ENCODE measurements at regions not wholly inside any gene's neighbourhood (a gene's known extent, or its start where the extent isn't known, plus 50 kb on each side); places are given as distances from the start of the nearest gene placed in this dataset.

GRCh38 chr10:83886871-83887270, 252.4 kb upstream of the GHITM start:
- DNase-seq (ENCODE audit: low read depth), result no peak
- Histone ChIP-seq H3K4me3 (ENCODE audit: low read depth, low read length) (no peak overlapping the region), H3K27me3 (ENCODE audit: control insufficient read depth, insufficient read depth, low read length) (no peaks in the 10 kb centered on the region), H3K36me3 (ENCODE audit: control insufficient read depth, insufficient read depth, low read length) (no peaks in the 10 kb centered on the region)
- no peak for TF ChIP-seq CTCF (IDR thresholded peaks at IDR 0.05; ENCODE audit: insufficient read depth, low read length, poor library complexity, severe bottlenecking)

GRCh38 chr10:83892737-83893136, 246.6 kb upstream of the GHITM start:
- Histone ChIP-seq H3K27me3 (ENCODE audit: control insufficient read depth, insufficient read depth, low read length) (no peaks in the 10 kb centered on the region), H3K4me3 (ENCODE audit: low read depth, low read length) (no peak overlapping the region), H3K36me3 (ENCODE audit: control insufficient read depth, insufficient read depth, low read length) (no peaks in the 10 kb centered on the region)
- no peak for TF ChIP-seq CTCF (IDR thresholded peaks at IDR 0.05; ENCODE audit: insufficient read depth, low read length, poor library complexity, severe bottlenecking)
- DNase-seq (ENCODE audit: low read depth), result no peak

- H3K4me3 ChIP-seq (ENCODE audit: low read depth, low read length), result no peak overlapping the region
- no peak for DNase-seq (ENCODE audit: low read depth)
- no peaks in the 10 kb centered on the region for H3K27me3 ChIP-seq (ENCODE audit: control insufficient read depth, insufficient read depth, low read length)
- TF ChIP-seq CTCF (IDR thresholded peaks at IDR 0.05; ENCODE audit: insufficient read depth, low read length, poor library complexity, severe bottlenecking), result no peak
- H3K36me3 ChIP-seq (ENCODE audit: control insufficient read depth, insufficient read depth, low read length), result no peaks in the 10 kb centered on the region
Observed at GRCh38 chr10:83896219-83896618, 243.1 kb upstream of the GHITM start.

GRCh38 chr10:83897626-83898025, 241.7 kb upstream of the GHITM start:
- Histone ChIP-seq H3K27me3 (ENCODE audit: control insufficient read depth, insufficient read depth, low read length) (no peaks in the 10 kb centered on the region), H3K36me3 (ENCODE audit: control insufficient read depth, insufficient read depth, low read length) (no peaks in the 10 kb centered on the region), H3K4me3 (ENCODE audit: low read depth, low read length) (no peak overlapping the region)
- no peak for TF ChIP-seq CTCF (IDR thresholded peaks at IDR 0.05; ENCODE audit: insufficient read depth, low read length, poor library complexity, severe bottlenecking)
- DNase-seq (ENCODE audit: low read depth), result no peak

- DNase-seq (ENCODE audit: low read depth), result no peak
- Histone ChIP-seq H3K36me3 (ENCODE audit: control insufficient read depth, insufficient read depth, low read length) (no peaks in the 10 kb centered on the region), H3K4me3 (ENCODE audit: low read depth, low read length) (no peak overlapping the region), H3K27me3 (ENCODE audit: control insufficient read depth, insufficient read depth, low read length) (no peaks in the 10 kb centered on the region)
- TF ChIP-seq CTCF (IDR thresholded peaks at IDR 0.05; ENCODE audit: insufficient read depth, low read length, poor library complexity, severe bottlenecking), result no peak
Observed at GRCh38 chr10:83908506-83908905, 230.8 kb upstream of the GHITM start.

GRCh38 chr10:83909001-83909400, 230.3 kb upstream of the GHITM start:
- DNase-seq (ENCODE audit: low read depth), result no peak
- no peak for TF ChIP-seq CTCF (IDR thresholded peaks at IDR 0.05; ENCODE audit: insufficient read depth, low read length, poor library complexity, severe bottlenecking)
- Histone ChIP-seq H3K36me3 (ENCODE audit: control insufficient read depth, insufficient read depth, low read length) (no peaks in the 10 kb centered on the region), H3K27me3 (ENCODE audit: control insufficient read depth, insufficient read depth, low read length) (no peaks in the 10 kb centered on the region), H3K4me3 (ENCODE audit: low read depth, low read length) (no peak overlapping the region)

Data from kidney epithelial cell (primary cell).